Midbrain (tissue), 1 donor: ENCODE measurements at regions not wholly inside any gene's neighbourhood (a gene's known extent, or its start where the extent isn't known, plus 50 kb on each side); places are given as distances from the start of the nearest gene placed in this dataset.

ENCODE experiments used
- DNase-seq: peaks from one replicate; lab custom pipeline; 2025; lab: John Stamatoyannopoulos, UW

DNA sequence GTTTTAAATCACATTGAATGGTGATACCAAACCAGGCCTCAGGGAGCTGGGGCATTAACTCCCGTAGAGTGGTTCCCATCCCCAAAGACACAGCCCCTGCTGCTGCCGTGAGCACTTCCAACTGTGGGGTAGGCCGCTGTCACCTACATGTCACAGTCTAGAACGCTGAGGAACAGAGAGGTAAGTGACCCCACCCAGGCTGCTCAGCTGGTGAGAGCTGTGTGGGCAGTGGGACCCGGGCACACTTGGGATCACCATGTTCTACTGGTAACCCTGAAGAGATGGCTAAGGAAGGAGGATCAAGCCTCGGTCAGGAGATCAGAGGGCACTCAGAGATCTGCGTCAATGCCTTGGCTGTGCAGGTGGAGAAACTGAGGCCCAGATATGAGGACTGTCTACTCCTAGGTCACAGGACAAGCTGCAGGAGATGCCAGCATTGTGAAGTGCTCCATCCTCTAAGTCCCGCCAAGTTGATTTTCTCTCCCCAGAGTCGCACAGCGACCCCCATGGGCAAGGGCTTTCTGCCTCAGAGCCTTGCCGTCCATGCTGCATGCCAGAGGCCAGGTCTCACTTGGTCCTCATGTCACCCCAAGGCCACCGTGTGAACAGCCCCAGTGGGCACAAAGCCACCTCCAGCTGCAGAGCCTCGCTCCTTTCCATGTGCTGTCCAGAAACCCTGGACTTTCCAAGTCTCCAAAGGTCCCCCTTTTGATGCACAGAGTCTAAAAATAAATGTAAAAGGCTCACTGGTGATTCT lies 144.2 kb upstream of the OTOS start:
- DNase-seq: no peak

DNA sequence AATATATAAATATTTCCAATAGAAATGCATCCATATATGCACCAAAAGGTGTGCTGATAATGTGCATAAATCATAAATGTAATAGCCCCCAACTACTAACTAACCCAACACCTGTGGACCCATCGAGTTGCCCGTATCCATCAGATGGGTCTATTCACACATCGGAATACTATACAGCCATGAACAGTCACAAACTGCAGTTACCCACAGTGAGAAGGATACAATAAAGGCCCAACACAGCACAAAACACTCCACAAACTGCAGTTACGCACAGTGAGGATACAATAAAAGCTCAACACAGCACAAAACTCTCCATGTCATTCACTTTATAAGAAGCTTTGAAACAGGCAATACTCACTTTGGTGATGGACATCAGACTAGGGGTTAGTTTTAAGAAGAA lies 145.3 kb upstream of the OTOS start:
- no peak for DNase-seq

DNA sequence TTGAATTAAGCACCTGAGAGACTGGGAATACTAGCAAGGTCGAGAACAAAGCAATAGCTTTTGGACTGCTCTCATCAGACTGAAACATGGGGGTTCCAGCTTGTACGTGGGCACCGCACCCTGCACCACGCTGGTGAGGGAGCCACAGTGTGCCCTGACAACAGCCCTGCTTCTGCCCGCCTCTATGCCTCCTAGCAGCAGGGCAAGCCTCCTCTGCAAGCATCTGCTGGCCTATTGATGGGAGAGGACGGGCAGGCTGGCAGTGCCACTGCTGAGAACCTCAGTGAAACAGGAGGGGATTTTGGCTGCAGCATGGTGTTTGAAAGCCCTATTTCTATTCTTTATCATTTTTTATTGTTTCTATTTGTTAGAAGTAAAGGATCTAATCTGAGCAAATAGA lies 146.1 kb upstream of the OTOS start:
- peak; percentile 11 for DNase-seq

DNA sequence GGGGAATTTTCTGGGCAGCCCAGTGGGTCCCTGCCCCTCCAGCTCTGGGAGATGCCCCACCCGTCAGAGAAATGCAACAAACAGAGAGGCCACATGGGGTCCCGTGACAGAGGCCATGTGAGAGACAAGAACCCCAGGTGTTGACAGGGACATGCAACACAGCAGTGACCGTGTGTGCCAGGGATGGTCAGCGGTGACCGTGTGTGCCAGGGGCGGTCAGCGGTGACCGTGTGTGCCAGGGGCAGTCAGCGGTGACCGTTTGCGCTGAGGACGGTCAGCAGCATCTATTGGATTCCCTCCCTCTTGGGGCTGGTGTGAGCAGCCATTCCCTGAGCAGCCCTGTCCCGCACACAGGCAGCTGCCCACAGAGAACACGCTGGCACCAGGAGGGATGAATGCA lies 146.6 kb upstream of the OTOS start:
- DNase-seq: no peak

DNA sequence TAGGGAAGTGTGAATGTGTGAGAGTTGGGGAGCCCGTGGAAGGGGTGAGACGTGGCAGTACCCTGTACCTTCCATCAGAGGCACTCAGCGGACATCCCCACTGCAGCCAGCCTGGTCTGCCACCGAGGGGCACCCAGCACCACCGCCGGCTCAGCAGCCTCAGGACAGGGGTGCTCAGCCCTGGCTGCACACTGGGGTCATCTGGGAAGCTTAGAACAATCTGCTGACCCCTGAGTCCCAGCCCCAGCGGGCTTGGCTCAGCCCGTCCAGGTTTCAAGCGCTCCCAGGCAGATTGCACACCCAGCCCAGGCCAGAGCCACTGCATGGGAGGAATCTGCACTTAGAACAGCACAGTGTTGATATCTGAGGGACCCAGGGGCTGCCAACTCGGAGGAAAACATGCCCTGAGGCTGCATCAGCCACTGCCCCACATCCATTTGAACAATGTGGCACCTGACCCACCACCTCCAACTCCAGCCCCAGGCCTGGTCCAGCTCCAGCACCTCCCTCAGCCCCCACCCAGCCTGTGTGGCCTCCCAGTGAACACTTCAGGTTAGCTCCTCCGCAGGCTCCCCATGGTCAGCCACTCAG lies 147.1 kb upstream of the OTOS start:
- DNase-seq: no peak

DNA sequence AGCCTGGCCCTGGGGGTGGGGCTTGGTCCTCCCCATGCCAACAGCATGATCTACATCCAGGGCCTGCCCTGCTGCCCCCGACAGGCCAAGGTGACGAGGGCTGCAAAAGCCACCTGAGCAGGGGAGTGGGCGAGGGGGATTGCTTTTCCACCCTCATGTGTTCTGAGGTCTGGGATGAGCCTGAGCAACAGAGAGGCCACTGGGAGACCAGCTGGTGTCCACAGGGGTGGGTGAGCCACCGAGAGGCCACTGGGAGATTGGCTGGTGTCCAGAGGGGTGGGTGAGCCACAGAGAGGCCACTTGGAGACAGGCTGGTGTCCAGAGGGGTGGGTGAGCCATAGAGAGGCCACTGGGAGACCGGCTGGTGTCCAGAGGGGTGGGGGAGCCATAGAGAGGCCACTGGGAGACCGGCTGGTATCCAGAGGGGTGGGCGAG lies 147.4 kb upstream of the GPC1 start:
- no peak for DNase-seq

DNA sequence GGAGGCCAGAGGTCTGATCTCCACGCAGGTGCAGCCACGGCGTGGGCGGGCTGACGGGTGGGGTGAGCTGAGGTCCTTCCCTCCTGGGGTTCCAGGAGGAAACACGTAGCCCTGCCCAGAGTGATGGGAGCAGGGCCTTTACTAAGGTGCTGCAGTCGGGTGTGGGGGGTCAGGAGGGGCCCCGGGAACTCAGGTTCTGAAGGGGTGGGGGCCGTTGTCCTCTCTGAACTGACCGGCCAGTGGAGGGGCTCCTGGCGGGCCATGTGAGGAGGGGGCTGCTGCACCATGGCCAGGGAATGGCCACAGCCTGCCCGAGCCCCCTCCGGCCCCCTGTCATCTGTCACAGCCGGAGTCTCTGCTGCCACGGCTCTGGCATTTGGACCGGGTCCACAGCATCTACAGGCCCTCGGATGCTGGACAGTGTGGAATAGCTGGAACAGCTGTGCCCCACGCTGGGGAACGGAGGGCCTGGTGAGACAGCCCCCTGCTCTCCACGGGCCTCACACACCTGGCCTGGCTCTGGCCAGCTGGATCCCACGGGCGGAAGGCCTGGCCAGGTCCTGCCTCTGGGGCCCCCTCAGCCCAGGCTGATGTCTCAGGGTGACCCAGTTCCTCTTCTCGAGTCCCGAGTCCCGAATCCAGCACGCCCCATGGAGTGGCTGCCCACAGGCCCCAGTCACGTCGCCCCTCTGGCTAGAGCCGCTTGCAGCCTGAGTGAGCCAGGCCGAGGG lies 145.6 kb upstream of the GPC1 start:
- DNase-seq: no peak

DNA sequence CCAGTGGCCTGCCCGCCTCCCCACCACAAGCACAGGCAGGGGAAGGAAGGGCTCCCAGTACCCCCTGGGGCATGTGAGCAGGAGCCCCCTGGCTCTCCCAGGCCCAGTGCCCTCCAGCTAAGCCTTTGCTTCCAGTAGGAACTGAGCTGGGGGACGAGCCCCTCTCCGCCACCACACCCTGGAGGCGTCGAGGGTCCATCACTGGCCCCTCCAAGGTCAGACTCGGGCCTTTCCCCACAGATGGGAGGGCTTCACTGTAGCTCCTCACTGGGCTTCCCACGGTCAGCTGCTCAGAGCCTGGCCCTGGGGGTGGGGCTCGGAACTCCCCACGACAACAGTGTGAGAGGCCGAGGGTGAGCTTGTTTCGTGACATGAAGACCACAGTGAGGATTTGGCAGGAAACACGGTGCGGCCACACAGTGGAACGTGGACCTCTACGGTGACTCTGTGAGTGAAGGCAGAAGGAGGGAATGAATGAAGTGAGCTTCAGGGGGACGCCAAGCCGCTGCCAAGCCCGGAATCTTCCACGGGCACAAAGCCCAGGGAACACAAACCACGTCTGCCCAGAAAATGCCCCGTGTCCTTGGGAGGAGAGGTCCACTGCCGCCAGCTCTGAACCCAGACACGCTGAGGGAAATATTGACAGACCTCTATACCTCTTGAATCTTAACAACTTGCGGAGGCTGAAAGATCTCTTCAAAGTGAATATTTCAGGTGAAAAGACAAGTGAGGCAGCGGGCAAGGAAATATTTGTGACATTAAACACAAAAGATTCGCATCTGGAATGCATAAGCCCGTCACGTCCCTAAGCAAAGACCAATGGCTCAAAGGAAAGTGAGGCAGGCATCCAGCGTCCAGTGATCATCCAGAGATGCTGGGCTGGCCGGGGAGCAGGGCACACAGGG lies 144.8 kb upstream of the GPC1 start:
- no peak for DNase-seq

DNA sequence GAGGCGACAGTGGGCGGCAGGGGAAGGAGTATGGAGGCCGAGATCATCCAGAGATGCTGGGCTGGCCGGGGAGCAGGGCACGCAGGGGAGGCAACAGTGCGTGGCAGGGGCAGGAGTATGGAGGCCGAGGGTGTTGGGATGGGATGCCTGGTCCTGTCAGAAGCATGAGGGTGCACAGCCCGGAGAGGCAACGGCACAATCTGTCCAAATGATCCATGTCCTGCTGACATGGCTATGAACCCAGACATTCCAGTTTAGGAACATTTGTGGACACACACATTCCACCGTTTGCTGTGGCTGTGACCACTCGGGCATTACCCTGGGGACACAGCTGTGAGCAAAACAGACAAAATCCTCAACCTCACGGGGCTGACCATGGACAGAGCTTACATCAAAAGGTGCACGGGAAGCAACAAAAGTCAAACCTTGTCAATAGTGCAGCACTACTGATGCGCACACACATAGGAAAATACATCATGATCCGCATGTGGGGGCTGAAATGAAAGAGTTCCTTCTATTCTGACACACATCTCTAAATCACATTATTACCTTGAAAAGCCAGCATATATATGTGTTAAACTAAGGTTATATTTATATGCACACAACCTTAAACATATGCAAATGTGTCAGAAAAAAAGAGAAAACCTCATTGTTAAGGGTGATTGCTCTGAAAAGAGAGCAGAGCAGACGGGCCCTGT lies 144.0 kb upstream of the GPC1 start:
- DNase-seq: no peak

DNA sequence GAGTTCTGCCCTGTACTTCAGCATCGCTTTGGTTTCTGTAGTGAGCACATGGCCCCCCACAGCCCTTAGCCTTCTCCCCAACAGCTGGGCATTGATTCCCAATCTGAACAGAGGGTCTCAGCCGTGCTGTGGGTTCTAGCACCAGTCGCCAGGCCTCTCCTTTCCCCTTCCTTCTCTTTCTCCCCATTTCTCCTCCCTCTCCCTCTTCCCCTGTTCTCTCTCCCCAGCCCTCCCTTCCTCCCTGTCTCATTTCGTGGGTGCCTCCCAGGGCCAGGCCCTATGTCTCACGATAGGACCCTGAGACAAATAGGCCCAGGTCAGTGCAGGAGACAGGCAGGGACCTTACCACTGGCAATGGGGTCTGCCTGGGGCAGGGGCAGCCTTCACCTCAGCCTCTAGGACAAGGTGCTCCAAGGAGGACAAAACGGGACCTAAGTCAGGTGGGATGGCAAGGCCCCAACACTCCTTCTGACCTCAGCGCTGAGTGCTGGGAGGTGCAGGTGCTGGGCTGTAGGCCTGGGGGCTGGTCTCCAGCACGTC lies 143.4 kb upstream of the GPC1 start:
- DNase-seq: no peak

DNA sequence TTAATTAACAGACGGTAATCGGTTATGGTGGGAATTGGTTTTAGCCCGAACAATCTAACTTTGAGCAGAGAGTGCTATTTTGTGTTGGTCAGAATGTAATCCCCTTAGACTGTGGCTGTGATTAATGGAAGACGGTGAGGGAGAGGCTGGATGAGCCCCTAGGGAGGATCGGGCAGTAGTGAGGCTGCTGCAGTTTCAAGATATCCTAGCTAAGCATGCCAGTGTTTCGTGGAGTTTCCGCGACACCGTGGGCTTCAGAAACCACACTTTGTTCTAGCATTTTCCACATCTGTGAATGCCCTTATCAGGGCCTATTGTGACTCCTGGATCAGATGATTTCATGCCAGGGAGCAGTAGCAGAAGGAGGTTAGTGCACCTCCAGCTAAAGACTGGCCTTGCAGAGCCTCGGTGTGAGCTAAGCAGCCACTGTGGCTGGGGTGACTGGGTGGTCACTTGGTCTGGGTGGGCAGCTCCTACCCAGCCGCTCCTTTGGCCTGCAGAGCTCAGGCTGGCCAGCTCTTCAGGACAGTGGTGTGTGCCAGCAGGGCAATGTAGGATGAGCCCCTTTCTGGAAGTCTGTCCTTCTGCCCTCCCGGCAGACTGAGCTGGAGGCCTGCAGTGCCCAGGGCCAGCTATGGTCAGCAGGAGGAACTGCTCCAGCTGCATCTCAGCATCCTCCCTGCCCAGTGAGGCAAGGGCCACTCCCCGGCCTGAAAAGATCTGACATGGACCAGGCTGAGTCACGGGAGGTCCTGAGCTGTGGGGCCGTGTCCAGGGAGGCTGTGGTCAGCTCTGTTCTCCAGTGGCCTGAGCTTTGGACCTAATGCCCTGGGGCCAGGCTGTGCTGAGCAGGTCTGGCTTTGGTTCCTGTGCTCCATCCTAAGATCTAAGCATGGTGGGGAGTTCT lies 142.6 kb upstream of the GPC1 start:
- no peak for DNase-seq

DNA sequence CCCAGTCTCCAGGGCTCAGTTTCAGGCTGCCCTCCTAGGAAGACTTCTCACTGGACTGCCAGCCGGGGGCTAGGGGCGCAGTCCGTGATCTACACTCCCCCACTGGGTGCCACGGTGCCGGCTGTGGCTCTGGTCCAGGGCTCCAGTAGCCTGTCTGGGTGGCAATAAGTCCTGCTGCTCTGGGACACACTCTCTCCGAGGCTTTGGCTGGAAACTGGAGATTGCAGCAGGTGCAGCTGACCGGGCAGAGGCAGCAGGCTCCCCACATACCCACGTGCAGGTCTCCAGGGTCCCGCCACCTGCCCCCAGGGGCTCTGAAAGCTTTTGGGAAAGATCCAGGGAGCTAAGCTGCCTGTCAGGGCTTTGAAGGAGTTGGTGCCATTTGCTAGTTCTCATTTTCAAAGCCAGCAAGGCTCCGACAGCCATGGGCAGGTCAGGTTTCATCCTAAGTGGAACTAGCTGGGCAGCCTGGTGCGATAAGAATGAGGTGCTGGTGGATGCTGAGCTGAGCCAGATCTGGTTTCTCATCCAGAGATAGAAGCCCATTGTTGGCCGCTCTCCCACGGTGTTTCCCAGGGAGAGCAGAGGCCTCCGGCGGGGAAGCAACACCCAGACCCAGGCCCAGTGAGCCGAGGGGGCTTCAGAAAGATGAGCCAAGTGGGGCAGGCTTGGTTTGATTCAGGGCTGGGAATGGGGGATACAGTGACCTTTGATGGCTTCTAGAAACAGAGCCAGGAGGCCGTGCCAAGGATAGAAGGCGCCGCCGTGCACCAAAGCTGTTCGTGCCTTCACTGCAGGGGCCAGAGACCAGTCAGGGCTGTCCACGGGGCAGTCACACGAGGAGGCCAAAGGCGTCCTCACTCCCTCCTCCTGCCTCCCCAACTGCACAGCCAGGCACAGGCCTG lies 141.7 kb upstream of the GPC1 start:
- no peak for DNase-seq

DNA sequence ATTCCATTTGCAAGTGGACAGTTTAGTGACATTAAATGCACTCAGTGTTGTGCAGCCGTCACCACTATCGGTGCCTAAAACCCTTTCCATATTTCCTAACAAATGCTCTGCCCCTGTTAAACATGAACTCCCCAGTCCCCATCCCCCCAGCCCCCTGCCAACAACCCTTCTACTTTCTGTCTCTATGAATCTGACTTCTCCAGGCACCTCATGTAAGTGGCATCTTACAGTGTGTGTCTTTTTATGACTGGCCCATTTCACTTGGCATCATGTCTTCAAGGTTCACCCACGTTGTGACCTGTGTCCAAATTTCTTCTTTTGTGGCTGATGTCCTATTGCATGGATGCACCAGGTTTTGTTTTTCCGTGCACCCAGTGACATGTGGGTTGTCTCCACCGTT lies 140.9 kb upstream of the GPC1 start:
- DNase-seq: no peak

DNA sequence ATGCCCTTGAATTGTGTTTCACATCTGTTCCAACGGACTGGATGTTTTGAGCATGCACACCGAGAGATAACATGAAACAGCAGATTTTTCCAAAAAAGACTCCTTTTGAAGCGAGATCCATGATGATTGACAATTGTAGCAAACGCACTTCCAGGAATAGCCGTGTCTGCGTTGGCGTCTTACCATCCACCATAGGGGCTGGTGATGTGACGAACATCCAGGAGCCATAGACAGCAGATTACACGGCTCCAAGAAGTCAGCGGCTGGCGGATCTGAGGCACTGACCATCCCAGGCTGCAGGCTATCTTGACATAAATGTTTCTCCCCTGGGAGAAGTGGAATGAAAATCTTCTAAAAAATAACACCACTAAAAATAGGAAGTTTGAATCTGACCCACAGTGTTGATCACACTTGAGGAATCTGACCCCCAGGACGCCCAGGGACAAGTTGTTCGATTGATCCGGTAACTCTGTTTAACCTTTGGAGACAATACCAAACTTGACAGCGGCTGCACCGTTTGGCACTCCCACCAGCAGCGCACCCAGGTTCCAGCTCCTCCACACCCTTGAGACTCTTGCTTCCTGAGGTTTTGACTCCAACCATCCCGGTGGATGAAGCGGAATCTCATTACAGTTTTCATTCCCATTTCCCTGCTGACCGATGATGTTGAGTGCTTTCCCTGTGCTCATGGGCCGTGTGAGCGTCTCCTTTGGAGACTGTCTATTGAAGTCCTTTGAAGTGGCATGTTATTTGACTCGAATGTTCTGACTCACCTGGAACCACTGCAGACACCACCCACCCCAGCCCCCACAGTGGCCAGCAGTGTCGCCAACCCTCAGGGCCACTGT lies 140.0 kb upstream of the GPC1 start:
- DNase-seq: no peak

DNA sequence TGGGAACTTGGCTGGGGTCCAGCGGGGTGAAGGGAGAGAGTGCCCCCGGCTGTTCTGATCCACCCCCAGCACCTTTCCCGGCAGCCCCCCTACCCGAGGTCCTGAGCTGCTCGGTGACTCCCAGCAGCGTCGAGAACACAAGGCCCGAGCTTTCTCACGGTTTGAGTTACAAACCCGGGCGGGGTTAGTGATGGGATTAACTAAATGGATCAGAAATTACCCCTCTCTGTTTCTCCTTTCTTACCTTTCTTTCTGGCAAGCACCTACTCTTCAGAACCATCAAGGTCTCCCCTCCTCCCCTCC lies 139.4 kb upstream of the GPC1 start:
- DNase-seq: no peak

DNA sequence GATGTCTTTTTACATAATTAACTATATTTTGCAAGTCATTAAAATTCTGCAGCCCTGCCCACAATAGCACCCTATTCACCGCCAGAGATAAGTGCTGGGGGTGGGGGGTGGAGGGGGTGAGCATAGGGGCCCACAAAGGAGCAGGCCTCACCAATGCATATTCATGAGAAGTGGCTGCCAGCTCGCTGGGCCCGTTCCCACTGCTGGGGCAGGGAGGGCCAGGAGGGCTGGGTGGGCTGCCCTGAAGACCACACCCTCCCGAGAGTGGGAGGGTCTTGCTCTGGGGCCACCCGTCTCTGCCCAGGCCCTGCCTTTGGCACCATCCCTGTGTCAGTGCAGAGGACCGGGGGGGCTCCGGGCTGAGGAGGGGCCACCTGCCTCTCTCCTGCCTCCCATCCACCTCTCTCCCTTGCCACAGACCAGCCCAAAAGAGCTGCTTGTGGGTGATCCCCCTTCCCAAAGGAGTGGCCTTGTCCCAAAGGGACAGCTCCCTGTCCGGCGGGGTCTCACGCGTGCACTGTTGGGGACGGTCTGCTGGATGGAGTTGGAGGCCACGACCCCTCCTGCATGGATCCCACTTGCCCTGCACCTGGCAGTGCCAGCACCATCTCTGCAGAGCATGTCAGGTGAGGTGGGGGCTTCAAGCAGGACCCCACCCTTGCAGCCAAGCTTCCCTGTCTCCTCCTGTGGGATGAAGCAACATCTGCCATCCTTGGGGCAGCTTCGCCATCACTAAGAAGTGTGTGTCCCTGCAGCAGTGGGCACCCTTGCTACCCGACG lies 138.8 kb upstream of the GPC1 start:
- DNase-seq: no peak

DNA sequence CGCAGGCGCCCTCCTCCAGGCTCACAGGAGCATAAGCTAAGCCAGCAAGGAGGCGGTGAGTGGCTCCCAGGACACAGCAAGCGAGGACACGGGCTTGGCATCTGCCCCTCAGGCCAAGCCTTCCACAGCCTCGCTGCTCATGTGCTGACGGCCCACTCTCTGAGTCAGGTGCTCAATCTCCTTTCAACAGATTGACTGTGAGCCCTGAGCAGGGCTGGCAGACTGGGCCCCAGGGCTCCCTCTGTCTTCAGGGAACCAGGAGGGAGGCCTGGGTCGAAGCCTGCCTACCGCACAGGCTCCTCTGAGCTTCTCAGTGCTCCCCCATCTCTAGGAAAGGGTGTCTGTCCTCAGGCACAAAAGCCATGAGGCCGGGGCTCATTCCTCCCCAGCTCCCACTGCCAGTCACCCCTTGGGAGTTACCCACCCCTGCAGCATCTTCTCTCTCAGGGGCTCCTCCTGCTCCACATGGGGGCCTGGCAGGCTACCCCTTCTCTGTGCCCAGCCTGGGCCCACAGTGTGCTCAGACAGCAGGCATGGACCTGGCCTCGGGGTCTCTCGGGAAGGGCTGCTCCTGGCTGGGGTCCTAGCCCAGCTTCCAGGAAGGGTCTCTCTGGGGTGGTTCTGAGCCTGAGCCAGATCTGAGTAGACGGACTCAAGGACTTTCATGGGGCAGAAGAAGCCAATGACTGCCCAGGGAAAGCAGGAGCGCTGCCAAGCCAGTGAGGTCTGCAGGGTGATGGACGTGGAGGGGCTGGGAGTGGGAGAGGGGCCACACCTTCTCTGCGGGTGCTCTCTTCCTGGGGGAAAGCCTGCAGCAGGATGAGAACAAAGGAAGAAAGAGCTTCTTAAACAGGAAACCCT lies 138.0 kb upstream of the GPC1 start:
- DNase-seq: no peak
